H9 (cell line): ENCODE measurements at regions not wholly inside any gene's neighbourhood (a gene's known extent, or its start where the extent isn't known, plus 50 kb on each side); places are given as distances from the start of the nearest gene placed in this dataset.

Experiments
- DNase-seq: peaks from one replicate; pipeline ENCODE4 v3.0.0-alpha.2; 2017
- H2AFZ ChIP-seq: one replicate; pipeline ENCODE4 v1.6.1; 2013; ENCODE audit warnings: mild to moderate bottlenecking, low read length, control low read depth, moderate library complexity
- H2AK5ac ChIP-seq: 2 replicates; pipeline ENCODE4 v1.6.1; 2013; ENCODE audit warnings: low read length, control low read depth, mixed read lengths; ENCODE audit not compliant: insufficient read length
- H2BK120ac ChIP-seq: one replicate; pipeline ENCODE4 v1.6.1; 2013; ENCODE audit warnings: low read depth, mild to moderate bottlenecking, low read length, control low read depth, inconsistent platforms; ENCODE audit not compliant: poor library complexity, severe bottlenecking
- H2BK12ac ChIP-seq: 2 replicates; pipeline ENCODE4 v1.6.1; 2013; ENCODE audit warnings: low read length, control low read depth, mixed read lengths, low read depth; ENCODE audit not compliant: insufficient read length
- H2BK15ac ChIP-seq: 2 replicates; pipeline ENCODE4 v1.6.1; 2013; ENCODE audit warnings: low read depth, low read length, control low read depth
- H2BK20ac ChIP-seq: one replicate; pipeline ENCODE4 v1.6.1; 2013; ENCODE audit warnings: low read depth, mild to moderate bottlenecking, low read length, control low read depth, inconsistent platforms; ENCODE audit not compliant: poor library complexity, severe bottlenecking
- H2BK5ac ChIP-seq: 2 replicates; pipeline ENCODE4 v1.6.1; 2013; ENCODE audit warnings: low read length, control low read depth, mixed read lengths; ENCODE audit not compliant: insufficient read length
- H3K14ac ChIP-seq: 2 replicates; pipeline ENCODE4 v1.6.1; 2013; ENCODE audit warnings: low read length, control low read depth; ENCODE audit not compliant: insufficient read depth
- H3K18ac ChIP-seq: 2 replicates; pipeline ENCODE4 v1.6.1; 2013; ENCODE audit warnings: low read depth, mild to moderate bottlenecking, mixed read lengths, low read length, control low read depth; ENCODE audit not compliant: insufficient read length
- H3K23ac ChIP-seq: 2 replicates; pipeline ENCODE4 v1.6.1; 2013; ENCODE audit warnings: low read length, control low read depth, mixed read lengths, low read depth; ENCODE audit not compliant: insufficient read length
- H3K23me2 ChIP-seq: 2 replicates; pipeline ENCODE4 v1.6.1; 2013; ENCODE audit warnings: low read depth, mild to moderate bottlenecking, mixed read lengths, low read length, control low read depth; ENCODE audit not compliant: insufficient read length, poor library complexity, severe bottlenecking
- H3K27ac ChIP-seq: 2 replicates; pipeline ENCODE4 v1.5.1; 2013; ENCODE audit warnings: low read length, control low read depth, mixed read lengths, low read depth; ENCODE audit not compliant: insufficient read length
- H3K27me3 ChIP-seq: 2 replicates; pipeline ENCODE4 v1.6.1; 2013; ENCODE audit warnings: low read length, control low read depth, inconsistent platforms; ENCODE audit not compliant: insufficient read depth
- H3K4ac ChIP-seq: 2 replicates; pipeline ENCODE4 v1.6.1; 2013; ENCODE audit warnings: low read depth, mild to moderate bottlenecking, control low read depth, inconsistent platforms, low read length, moderate library complexity
- H3K4me1 ChIP-seq: 2 replicates; pipeline ENCODE4 v1.6.1; 2013; ENCODE audit warnings: low read length, control low read depth, inconsistent platforms; ENCODE audit not compliant: insufficient read depth
- H3K4me2 ChIP-seq: 2 replicates; pipeline ENCODE4 v1.6.1; 2013; ENCODE audit warnings: low read length, control low read depth, mixed read lengths; ENCODE audit not compliant: insufficient read length, insufficient read depth
- H3K56ac ChIP-seq: 2 replicates; pipeline ENCODE4 v1.6.1; 2013; ENCODE audit warnings: low read depth, mild to moderate bottlenecking, mixed read lengths, low read length, control low read depth; ENCODE audit not compliant: insufficient read length
- H3K79me1 ChIP-seq: 2 replicates; pipeline ENCODE4 v1.6.1; 2013; ENCODE audit warnings: low read depth, mild to moderate bottlenecking, moderate library complexity, low read length, control low read depth, inconsistent platforms; ENCODE audit not compliant: insufficient read depth, poor library complexity, severe bottlenecking
- H3K79me2 ChIP-seq: 2 replicates; pipeline ENCODE4 v1.6.1; 2013; ENCODE audit warnings: low read length, control low read depth, inconsistent platforms; ENCODE audit not compliant: insufficient read depth
- H3K9ac ChIP-seq: 2 replicates; pipeline ENCODE4 v1.6.1; 2013; ENCODE audit warnings: low read length, control low read depth, mixed read lengths; ENCODE audit not compliant: insufficient read length; ENCODE audit errors: extremely low read depth
- H3K9me3 ChIP-seq: one replicate; pipeline ENCODE4 v1.6.1; 2013; ENCODE audit warnings: low read depth, low read length, inconsistent platforms; ENCODE audit not compliant: control insufficient read depth
- H3T11ph ChIP-seq: one replicate; pipeline ENCODE4 v1.6.1; 2013; ENCODE audit warnings: mild to moderate bottlenecking, low read length, control low read depth, inconsistent platforms
- H4K20me1 ChIP-seq: one replicate; pipeline ENCODE4 v1.6.1; 2013; ENCODE audit not compliant: control insufficient read depth, insufficient read length, insufficient read depth
- H4K5ac ChIP-seq: 2 replicates; pipeline ENCODE4 v1.6.1; 2013; ENCODE audit warnings: low read depth, mild to moderate bottlenecking, mixed read lengths, low read length, control low read depth; ENCODE audit not compliant: insufficient read length
- H4K8ac ChIP-seq: replicated peaks from 2 replicates; pipeline ENCODE4 v1.6.1; 2013; ENCODE audit warnings: low read length, control low read depth, mixed read lengths, low read depth; ENCODE audit not compliant: insufficient read length
- H4K91ac ChIP-seq: 2 replicates; pipeline ENCODE4 v1.6.1; 2013; ENCODE audit warnings: low read depth, mild to moderate bottlenecking, moderate library complexity, mixed read lengths, low read length, control low read depth; ENCODE audit not compliant: insufficient read length
- H3K27ac Mint-ChIP-seq, 3 experiments: 2 replicates in 2 of 3; 3 replicates in 1 of 3; pipeline ENCODE4 v1.8.0; 2020 to 2021; ENCODE audit warnings: mixed read lengths in 3 of 3, mild to moderate bottlenecking in 1 of 3, moderate library complexity in 1 of 3
- H3K27me3 Mint-ChIP-seq: 2 replicates; pipeline ENCODE4 v1.8.0; 2021; ENCODE audit warnings: low read depth, mild to moderate bottlenecking, moderate library complexity, mixed read lengths
- H3K36me3 Mint-ChIP-seq, 3 experiments: 2 replicates in 2 of 3; 3 replicates in 1 of 3; pipeline ENCODE4 v1.8.0; 2020 to 2021; ENCODE audit warnings: low read depth in 3 of 3, mixed read lengths in 3 of 3; ENCODE audit not compliant: insufficient read depth in 1 of 3
- H3K4me1 Mint-ChIP-seq, 2 experiments: 2 replicates each; pipeline ENCODE4 v1.8.0; 2020; ENCODE audit warnings: mixed read lengths in 2 of 2
- H3K4me3 Mint-ChIP-seq, 2 experiments: 2 replicates in 1 of 2; 3 replicates in 1 of 2; pipeline ENCODE4 v1.8.0; 2020 to 2021; ENCODE audit warnings: mild to moderate bottlenecking in 2 of 2, mixed read lengths in 2 of 2, moderate library complexity in 1 of 2
- H3K9me3 Mint-ChIP-seq, 2 experiments: 2 replicates in 1 of 2; 3 replicates in 1 of 2; pipeline ENCODE4 v1.8.0; 2020; ENCODE audit warnings: mild to moderate bottlenecking in 2 of 2, mixed read lengths in 2 of 2, moderate library complexity in 1 of 2
- WGBS: extraction: QIAGEN DNeasy Blood & Tissue Kit; methylation state at CpG from one replicate; pipeline ENCODE4 v1.1.7; 2013; ENCODE audit warnings: missing lambda C conversion rate, low lambda C conversion rate, mixed read lengths; ENCODE audit not compliant: insufficient read length; ENCODE audit errors: extremely low coverage; 5-methylcytosine and 5-hydroxymethylcytosine counted together
- TF ChIP-seq, protein P1 (sequence below): fragments of 200-600 bp; sonication (generic); conservative IDR thresholded peaks from 3 replicates; pipeline ENCODE4 v1.8.0; 2021; ENCODE audit warnings: antibody characterized with exemption, mild to moderate bottlenecking

DNA sequence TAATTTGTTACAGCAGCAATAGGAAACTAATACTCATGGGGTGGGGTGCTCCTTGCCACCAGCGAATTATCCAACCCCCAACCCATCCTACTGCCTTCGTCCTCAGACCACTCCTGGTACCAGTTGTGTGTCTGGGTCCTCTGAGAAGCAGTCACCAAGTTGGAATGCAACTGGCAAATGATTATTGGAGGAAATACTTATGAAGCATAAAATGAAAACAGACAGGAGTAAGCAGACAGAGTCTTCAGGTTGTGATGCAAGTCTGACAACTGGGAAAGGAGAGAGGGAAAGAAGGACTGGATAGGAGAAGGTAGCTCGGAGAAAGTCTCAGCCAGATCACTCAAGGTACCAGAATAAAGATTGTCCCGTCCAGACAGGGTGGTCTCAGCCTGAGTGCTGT, 181.1 kb upstream of the ARID2 start:
- Histone ChIP-seq H3K56ac (no peak overlapping the region), H2BK20ac (no peak overlapping the region), H3K4ac (no peak overlapping the region), H2AFZ (no peak overlapping the region), H3K14ac (no peak overlapping the region), H3K9ac (no peak overlapping the region), H3K79me1 (no peaks in the 10 kb centered on the region), H3K27ac (no peak overlapping the region), H3T11ph (no peak overlapping the region), H4K20me1 (no peaks in the 10 kb centered on the region), H3K79me2 (no peaks in the 10 kb centered on the region), H3K18ac (no peak overlapping the region), H4K91ac (no peak overlapping the region), H4K5ac (no peak overlapping the region), H2BK5ac (no peak overlapping the region), H3K23me2 (no peaks in the 10 kb centered on the region), H2BK15ac (no peak overlapping the region), H3K23ac (no peak overlapping the region), H2BK12ac (no peak overlapping the region), H3K27me3 (no peaks in the 10 kb centered on the region), H3K4me2 (no peak overlapping the region), H3K4me1 (no peaks in the 10 kb centered on the region), H2BK120ac (no peak overlapping the region), H3K9me3 (no peaks in the 10 kb centered on the region), H2AK5ac (no peak overlapping the region), H4K8ac (no peak overlapping the region)
- H3K9me3 Mint-ChIP-seq, result no peaks in the 10 kb centered on the region
- TF ChIP-seq, protein P1, sequence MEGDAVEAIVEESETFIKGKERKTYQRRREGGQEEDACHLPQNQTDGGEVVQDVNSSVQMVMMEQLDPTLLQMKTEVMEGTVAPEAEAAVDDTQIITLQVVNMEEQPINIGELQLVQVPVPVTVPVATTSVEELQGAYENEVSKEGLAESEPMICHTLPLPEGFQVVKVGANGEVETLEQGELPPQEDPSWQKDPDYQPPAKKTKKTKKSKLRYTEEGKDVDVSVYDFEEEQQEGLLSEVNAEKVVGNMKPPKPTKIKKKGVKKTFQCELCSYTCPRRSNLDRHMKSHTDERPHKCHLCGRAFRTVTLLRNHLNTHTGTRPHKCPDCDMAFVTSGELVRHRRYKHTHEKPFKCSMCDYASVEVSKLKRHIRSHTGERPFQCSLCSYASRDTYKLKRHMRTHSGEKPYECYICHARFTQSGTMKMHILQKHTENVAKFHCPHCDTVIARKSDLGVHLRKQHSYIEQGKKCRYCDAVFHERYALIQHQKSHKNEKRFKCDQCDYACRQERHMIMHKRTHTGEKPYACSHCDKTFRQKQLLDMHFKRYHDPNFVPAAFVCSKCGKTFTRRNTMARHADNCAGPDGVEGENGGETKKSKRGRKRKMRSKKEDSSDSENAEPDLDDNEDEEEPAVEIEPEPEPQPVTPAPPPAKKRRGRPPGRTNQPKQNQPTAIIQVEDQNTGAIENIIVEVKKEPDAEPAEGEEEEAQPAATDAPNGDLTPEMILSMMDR, result no peak
- no CpG with 5 or more reads among the region's 4 CpGs for WGBS
- H3K4me3 Mint-ChIP-seq, result no peak overlapping the region
- H3K36me3 Mint-ChIP-seq, result no peaks in the 10 kb centered on the region
- no peak overlapping the region for H3K27ac Mint-ChIP-seq
- no peak for DNase-seq
- no peaks in the 10 kb centered on the region for H3K4me1 Mint-ChIP-seq
- no peaks in the 10 kb centered on the region for H3K27me3 Mint-ChIP-seq
